ENCODE measurements at regions not wholly inside any gene's neighbourhood (a gene's known extent, or its start where the extent isn't known, plus 50 kb on each side); places are given as distances from the start of the nearest gene placed in this dataset.

GRCh38 chr9:108617676-108618075, 238.1 kb downstream of the ACTL7B start:
- no peak for TF ChIP-seq CTCF (IDR thresholded peaks at IDR 0.05; ENCODE audit: control extremely low read depth, extremely low read depth)
- no peak overlapping the region for H3K4me3 ChIP-seq
- no peaks in the 10 kb centered on the region for H3K36me3 ChIP-seq (ENCODE audit: control insufficient read depth in 4 of 4, insufficient read depth in 4 of 4, low read length in 4 of 4)
- ATAC-seq (ENCODE audit: insufficient read depth, low FRiP score) (no peak), DNase-seq (no peak)
- H3K9me3 ChIP-seq (ENCODE audit: control insufficient read depth in 4 of 4, insufficient read depth in 3 of 4, low read length in 3 of 4) = peaks cover 0 to 2% (median 0%) of the 10 kb centered on the region in 4 donors
- H3K27ac ChIP-seq (ENCODE audit: low read depth in 1 of 2, low read length in 1 of 2) = no peak overlapping the region
- H3K4me1 ChIP-seq (ENCODE audit: control insufficient read depth in 5 of 5, insufficient read depth in 5 of 5, low read length in 5 of 5) = no peaks in the 10 kb centered on the region
- peaks cover 0 to under 1% (median 0%) of the 10 kb centered on the region in 3 donors for H3K27me3 ChIP-seq (ENCODE audit: control insufficient read depth in 3 of 3, insufficient read depth in 3 of 3, low read length in 2 of 3)
- no peak overlapping the region for H3K9ac ChIP-seq (ENCODE audit: insufficient read depth in 1 of 2, low read length in 2 of 2)

GRCh38 chr9:108615152-108615551, 240.6 kb downstream of the ACTL7B start:
- no peak for DNase-seq
- ATAC-seq (ENCODE audit: insufficient read depth, low FRiP score) = no peak
- H3K9me3 ChIP-seq (ENCODE audit: control insufficient read depth in 4 of 4, insufficient read depth in 3 of 4, low read length in 3 of 4) = peaks cover 0 to 2% (median 0%) of the 10 kb centered on the region in 4 donors
- peaks cover 0 to 3% (median 0%) of the 10 kb centered on the region in 3 donors for H3K27me3 ChIP-seq (ENCODE audit: control insufficient read depth in 3 of 3, insufficient read depth in 3 of 3, low read length in 2 of 3)
- no peak overlapping the region for H3K4me3 ChIP-seq
- no peak for TF ChIP-seq CTCF (IDR thresholded peaks at IDR 0.05; ENCODE audit: control extremely low read depth, extremely low read depth)
- WGBS, 2 donors = 25 to 40% methylated on average over 1 of the region's 1 CpG
- H3K27ac ChIP-seq (ENCODE audit: low read depth in 1 of 2, low read length in 1 of 2) = no peak overlapping the region
- H3K4me1 ChIP-seq (ENCODE audit: control insufficient read depth in 5 of 5, insufficient read depth in 5 of 5, low read length in 5 of 5) = no peaks in the 10 kb centered on the region
- no peaks in the 10 kb centered on the region for H3K36me3 ChIP-seq (ENCODE audit: control insufficient read depth in 4 of 4, insufficient read depth in 4 of 4, low read length in 4 of 4)
- no peak overlapping the region for H3K9ac ChIP-seq (ENCODE audit: insufficient read depth in 1 of 2, low read length in 2 of 2)

GRCh38 chr9:108612513-108612912, 243.3 kb downstream of the ACTL7B start:
- 80 to 84% methylated on average over 2 of the region's 2 CpGs for WGBS, 2 donors
- Histone ChIP-seq H3K9me3 (ENCODE audit: control insufficient read depth in 4 of 4, insufficient read depth in 3 of 4, low read length in 3 of 4) (peaks cover 0 to 2% (median 0%) of the 10 kb centered on the region in 4 donors), H3K4me1 (ENCODE audit: control insufficient read depth in 5 of 5, insufficient read depth in 5 of 5, low read length in 5 of 5) (no peaks in the 10 kb centered on the region), H3K9ac (ENCODE audit: insufficient read depth in 1 of 2, low read length in 2 of 2) (no peak overlapping the region), H3K36me3 (ENCODE audit: control insufficient read depth in 4 of 4, insufficient read depth in 4 of 4, low read length in 4 of 4) (no peaks in the 10 kb centered on the region), H3K27ac (ENCODE audit: low read depth in 1 of 2, low read length in 1 of 2) (no peak overlapping the region), H3K27me3 (ENCODE audit: control insufficient read depth in 3 of 3, insufficient read depth in 3 of 3, low read length in 2 of 3) (peaks cover 0 to 3% (median 0%) of the 10 kb centered on the region in 3 donors), H3K4me3 (no peak overlapping the region)
- no peak for TF ChIP-seq CTCF (IDR thresholded peaks at IDR 0.05; ENCODE audit: control extremely low read depth, extremely low read depth)
- ATAC-seq (ENCODE audit: insufficient read depth, low FRiP score) (no peak), DNase-seq (no peak)

GRCh38 chr9:108609897-108610253, 245.9 kb downstream of the ACTL7B start:
- Histone ChIP-seq H3K4me3 (no peak overlapping the region), H3K27me3 (ENCODE audit: control insufficient read depth in 3 of 3, insufficient read depth in 3 of 3, low read length in 2 of 3) (peaks cover 0 to 3% (median 0%) of the 10 kb centered on the region in 3 donors), H3K9me3 (ENCODE audit: control insufficient read depth in 4 of 4, insufficient read depth in 3 of 4, low read length in 3 of 4) (peaks cover 0 to 1% (median 0%) of the 10 kb centered on the region in 4 donors), H3K9ac (ENCODE audit: insufficient read depth in 1 of 2, low read length in 2 of 2) (no peak overlapping the region), H3K4me1 (ENCODE audit: control insufficient read depth in 5 of 5, insufficient read depth in 5 of 5, low read length in 5 of 5) (no peaks in the 10 kb centered on the region), H3K36me3 (ENCODE audit: control insufficient read depth in 4 of 4, insufficient read depth in 4 of 4, low read length in 4 of 4) (no peaks in the 10 kb centered on the region), H3K27ac (ENCODE audit: low read depth in 1 of 2, low read length in 1 of 2) (no peak overlapping the region)
- no peak for DNase-seq
- no peak for TF ChIP-seq CTCF (IDR thresholded peaks at IDR 0.05; ENCODE audit: control extremely low read depth, extremely low read depth)
- ATAC-seq (ENCODE audit: insufficient read depth, low FRiP score) = no peak
- 50 to 79% methylated on average over 2 of the region's 2 CpGs for WGBS, 2 donors
